ENCODE measurements at regions not wholly inside any gene's neighbourhood (a gene's known extent, or its start where the extent isn't known, plus 50 kb on each side); places are given as distances from the start of the nearest gene placed in this dataset.

GRCh38 chr5:57940236-57940635 is 457.6 kb upstream of the ACTBL2 start:
- TF ChIP-seq POLR2A (IDR thresholded peaks at IDR 0.05) (no peak), POLR2AphosphoS5 (IDR thresholded peaks at IDR 0.05) (no peak)

Data from spleen (tissue), 3 donors.